ENCODE measurements at regions not wholly inside any gene's neighbourhood (a gene's known extent, or its start where the extent isn't known, plus 50 kb on each side); places are given as distances from the start of the nearest gene placed in this dataset.

- DNase-seq (ENCODE audit: low read depth), result no peak
- TF ChIP-seq, protein P1, sequence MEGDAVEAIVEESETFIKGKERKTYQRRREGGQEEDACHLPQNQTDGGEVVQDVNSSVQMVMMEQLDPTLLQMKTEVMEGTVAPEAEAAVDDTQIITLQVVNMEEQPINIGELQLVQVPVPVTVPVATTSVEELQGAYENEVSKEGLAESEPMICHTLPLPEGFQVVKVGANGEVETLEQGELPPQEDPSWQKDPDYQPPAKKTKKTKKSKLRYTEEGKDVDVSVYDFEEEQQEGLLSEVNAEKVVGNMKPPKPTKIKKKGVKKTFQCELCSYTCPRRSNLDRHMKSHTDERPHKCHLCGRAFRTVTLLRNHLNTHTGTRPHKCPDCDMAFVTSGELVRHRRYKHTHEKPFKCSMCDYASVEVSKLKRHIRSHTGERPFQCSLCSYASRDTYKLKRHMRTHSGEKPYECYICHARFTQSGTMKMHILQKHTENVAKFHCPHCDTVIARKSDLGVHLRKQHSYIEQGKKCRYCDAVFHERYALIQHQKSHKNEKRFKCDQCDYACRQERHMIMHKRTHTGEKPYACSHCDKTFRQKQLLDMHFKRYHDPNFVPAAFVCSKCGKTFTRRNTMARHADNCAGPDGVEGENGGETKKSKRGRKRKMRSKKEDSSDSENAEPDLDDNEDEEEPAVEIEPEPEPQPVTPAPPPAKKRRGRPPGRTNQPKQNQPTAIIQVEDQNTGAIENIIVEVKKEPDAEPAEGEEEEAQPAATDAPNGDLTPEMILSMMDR (conservative IDR thresholded peaks at IDR 0.05; ENCODE audit: low read depth, low read length), result no peak
- no peak overlapping the region for H3K4me3 ChIP-seq (ENCODE audit: low read depth, low read length)
Measured at GRCh38 chr12:61810486-61810885, 449.7 kb upstream of the USP15 start.

DNA sequence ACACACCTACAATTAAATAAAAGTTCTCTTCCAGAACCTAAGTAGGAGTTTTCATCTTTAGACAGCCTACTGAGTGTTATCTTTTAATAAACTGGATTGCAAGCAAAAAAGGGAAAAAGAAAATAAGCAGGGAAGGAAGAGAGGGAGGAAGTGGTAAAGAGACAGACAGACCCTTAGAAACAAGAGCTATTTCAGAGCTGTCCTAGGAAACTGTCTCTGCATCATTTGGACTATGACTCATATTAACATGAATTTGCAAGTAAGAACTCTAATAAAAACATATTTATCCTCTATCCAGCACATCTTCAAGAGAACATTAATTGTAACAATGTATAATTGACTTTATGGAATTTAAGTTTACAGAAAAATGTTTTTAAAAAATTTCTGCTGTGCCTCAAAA is 438.8 kb upstream of the USP15 start:
- H3K4me3 ChIP-seq (ENCODE audit: low read depth, low read length), result no peak overlapping the region
- TF ChIP-seq, protein P1 (conservative IDR thresholded peaks at IDR 0.05; ENCODE audit: low read depth, low read length), result no peak
- no peak for DNase-seq (ENCODE audit: low read depth)

GRCh38 chr12:61823102-61823501 is 437.1 kb upstream of the USP15 start:
- H3K4me3 ChIP-seq (ENCODE audit: low read depth, low read length), result no peak overlapping the region
- TF ChIP-seq, protein P1 (conservative IDR thresholded peaks at IDR 0.05; ENCODE audit: low read depth, low read length), result no peak
- no peak for DNase-seq (ENCODE audit: low read depth)

DNA sequence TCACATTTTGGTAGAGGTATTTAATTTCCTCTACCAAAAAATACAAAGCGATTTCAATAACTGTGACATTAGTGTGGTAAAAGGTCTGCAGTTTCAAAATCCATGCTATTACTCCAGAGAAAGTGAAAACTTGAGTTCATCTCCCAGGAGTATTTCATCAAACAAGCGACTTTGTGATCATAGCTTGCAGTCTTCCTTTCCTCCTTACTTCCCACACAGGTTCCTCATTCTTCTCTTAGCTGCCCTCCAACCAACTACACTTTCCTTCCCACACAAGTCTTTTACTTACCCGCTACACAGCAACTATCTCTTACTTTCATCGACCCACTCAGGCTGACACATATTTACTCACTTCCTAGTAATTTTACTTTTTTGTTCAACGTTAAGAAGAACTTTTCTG is 413.4 kb upstream of the USP15 start:
- no peak for DNase-seq (ENCODE audit: low read depth)
- no peak overlapping the region for H3K4me3 ChIP-seq (ENCODE audit: low read depth, low read length)
- TF ChIP-seq, protein P1 (conservative IDR thresholded peaks at IDR 0.05; ENCODE audit: low read depth, low read length), result no peak

GRCh38 chr12:61848893-61849292 is 411.3 kb upstream of the USP15 start:
- TF ChIP-seq, protein P1 (conservative IDR thresholded peaks at IDR 0.05; ENCODE audit: low read depth, low read length), result no peak
- H3K4me3 ChIP-seq (ENCODE audit: low read depth, low read length), result no peak overlapping the region
- DNase-seq (ENCODE audit: low read depth), result no peak

- TF ChIP-seq, protein P1 (conservative IDR thresholded peaks at IDR 0.05; ENCODE audit: low read depth, low read length), result no peak
- DNase-seq (ENCODE audit: low read depth), result no peak
- no peak overlapping the region for H3K4me3 ChIP-seq (ENCODE audit: low read depth, low read length)
Measured at GRCh38 chr12:61853945-61854344, 406.3 kb upstream of the USP15 start.

- no peak overlapping the region for H3K4me3 ChIP-seq (ENCODE audit: low read depth, low read length)
- TF ChIP-seq, protein P1 (conservative IDR thresholded peaks at IDR 0.05; ENCODE audit: low read depth, low read length), result no peak
- no peak for DNase-seq (ENCODE audit: low read depth)
Measured at GRCh38 chr12:61854902-61855301, 405.3 kb upstream of the USP15 start.

Data from epithelial cell of proximal tubule (primary cell).